ENCODE measurements at regions not wholly inside any gene's neighbourhood (a gene's known extent, or its start where the extent isn't known, plus 50 kb on each side); places are given as distances from the start of the nearest gene placed in this dataset.

GRCh38 chr6:14754751-14755513 lies 490.9 kb upstream of the JARID2 start:
- Histone ChIP-seq H3K4me1 (no peaks in the 10 kb centered on the region), H3K27me3 (ENCODE audit: low read depth) (no peaks in the 10 kb centered on the region), H3K4me3 (no peak overlapping the region), H3K27ac (replicated peaks) (no peak overlapping the region), H3K9me3 (replicated peaks) (no peaks in the 10 kb centered on the region), H3K36me3 (no peaks in the 10 kb centered on the region)
- DNase-seq: no peak
- no peak for TF ChIP-seq CTCF (IDR thresholded peaks at IDR 0.05; ENCODE audit: borderline replicate concordance)
- intact Hi-C loops (cut with micrococcal nuclease): no loop called here

- TF ChIP-seq CTCF (IDR thresholded peaks at IDR 0.05; ENCODE audit: borderline replicate concordance): no peak
- no peaks in the 10 kb centered on the region for H3K36me3 ChIP-seq
- no peak overlapping the region for H3K4me3 ChIP-seq
- no peaks in the 10 kb centered on the region for H3K4me1 ChIP-seq
- no peaks in the 10 kb centered on the region for H3K27me3 ChIP-seq (ENCODE audit: low read depth)
- DNase-seq: no peak
- H3K27ac ChIP-seq (replicated peaks): no peak overlapping the region
- intact Hi-C loops (cut with micrococcal nuclease): no loop called here
- H3K9me3 ChIP-seq (replicated peaks): no peaks in the 10 kb centered on the region
Observed at GRCh38 chr6:14756340-14756739, 489.5 kb upstream of the JARID2 start.

GRCh38 chr6:14757014-14757413 lies 488.9 kb upstream of the JARID2 start:
- no peak for TF ChIP-seq CTCF (IDR thresholded peaks at IDR 0.05; ENCODE audit: borderline replicate concordance)
- H3K9me3 ChIP-seq (replicated peaks): no peaks in the 10 kb centered on the region
- no peak overlapping the region for H3K4me3 ChIP-seq
- H3K27ac ChIP-seq (replicated peaks): no peak overlapping the region
- no peak for DNase-seq
- H3K27me3 ChIP-seq (ENCODE audit: low read depth): no peaks in the 10 kb centered on the region
- intact Hi-C loops (cut with micrococcal nuclease): no loop called here
- H3K36me3 ChIP-seq: no peaks in the 10 kb centered on the region
- H3K4me1 ChIP-seq: no peaks in the 10 kb centered on the region

- Histone ChIP-seq H3K9me3 (replicated peaks) (no peaks in the 10 kb centered on the region), H3K36me3 (no peaks in the 10 kb centered on the region), H3K4me3 (no peak overlapping the region), H3K27me3 (ENCODE audit: low read depth) (no peaks in the 10 kb centered on the region), H3K27ac (replicated peaks) (no peak overlapping the region), H3K4me1 (no peaks in the 10 kb centered on the region)
- intact Hi-C loops (cut with micrococcal nuclease): no loop called here
- no peak for TF ChIP-seq CTCF (IDR thresholded peaks at IDR 0.05; ENCODE audit: borderline replicate concordance)
- DNase-seq: no peak
Observed at GRCh38 chr6:14757418-14757817, 488.5 kb upstream of the JARID2 start.

- intact Hi-C loops (cut with micrococcal nuclease): no loop called here
- H3K9me3 ChIP-seq (replicated peaks): no peaks in the 10 kb centered on the region
- no peaks in the 10 kb centered on the region for H3K27me3 ChIP-seq (ENCODE audit: low read depth)
- no peak for DNase-seq
- H3K4me3 ChIP-seq: no peak overlapping the region
- no peaks in the 10 kb centered on the region for H3K4me1 ChIP-seq
- no peaks in the 10 kb centered on the region for H3K36me3 ChIP-seq
- H3K27ac ChIP-seq (replicated peaks): no peak overlapping the region
- no peak for TF ChIP-seq CTCF (IDR thresholded peaks at IDR 0.05; ENCODE audit: borderline replicate concordance)
Observed at GRCh38 chr6:14758421-14759081, 487.3 kb upstream of the JARID2 start.
